Fibroblast of lung (primary cell): ENCODE measurements at regions not wholly inside any gene's neighbourhood (a gene's known extent, or its start where the extent isn't known, plus 50 kb on each side); places are given as distances from the start of the nearest gene placed in this dataset.

ENCODE experiments used
- DNase-seq, 2 donors: peaks; one replicate each; pipeline versions ENCODE4 v3.0.0 to v3.0.0-alpha.2; 2010; ENCODE audit warnings: low read depth in 2 of 2
- H2AFZ ChIP-seq: 2 replicates; pipeline ENCODE4 v1.5.1; 2012; ENCODE audit warnings: low read length, control low read depth, inconsistent platforms
- H3K27ac ChIP-seq: 2 replicates; pipeline ENCODE4 v1.5.1; 2011; ENCODE audit warnings: low read length, control low read depth; ENCODE audit not compliant: insufficient read depth
- H3K27me3 ChIP-seq: 2 replicates; pipeline ENCODE4 v1.5.1; 2011; ENCODE audit warnings: mild to moderate bottlenecking, low read length; ENCODE audit not compliant: control insufficient read depth, insufficient read depth
- H3K36me3 ChIP-seq: 2 replicates; pipeline ENCODE4 v1.5.1; 2011; ENCODE audit warnings: low read length; ENCODE audit not compliant: control insufficient read depth, insufficient read depth
- H3K4me1 ChIP-seq: 2 replicates; pipeline ENCODE4 v1.5.1; 2011; ENCODE audit warnings: low read length; ENCODE audit not compliant: control insufficient read depth, insufficient read depth; ENCODE audit errors: extremely low read depth
- H3K4me2 ChIP-seq: 2 replicates; pipeline ENCODE4 v1.5.1; 2011; ENCODE audit warnings: low read length, control low read depth; ENCODE audit not compliant: insufficient read depth; ENCODE audit errors: extremely low read depth
- H3K4me3 ChIP-seq, 4 experiments: fragments of 200-600 bp in 1 of 4; sonication (generic) in 1 of 4; replicated peaks in 1 of 4; 2 replicates each; pipeline ENCODE4 v1.5.1; 2011 to 2016; ENCODE audit warnings: low read length in 4 of 4, low read depth in 3 of 4, mild to moderate bottlenecking in 3 of 4, control low read depth in 2 of 4, inconsistent platforms in 1 of 4, mixed read lengths in 1 of 4; ENCODE audit not compliant: insufficient read depth in 1 of 4; ENCODE audit errors: control extremely low read depth in 1 of 4
- H3K79me2 ChIP-seq: 2 replicates; pipeline ENCODE4 v1.5.1; 2012; ENCODE audit warnings: mild to moderate bottlenecking, low read length, inconsistent platforms; ENCODE audit not compliant: control insufficient read depth, insufficient read depth
- H3K9ac ChIP-seq: 2 replicates; pipeline ENCODE4 v1.5.1; 2011; ENCODE audit warnings: mild to moderate bottlenecking, low read length, control low read depth; ENCODE audit not compliant: insufficient read depth
- H3K9me3 ChIP-seq: 2 replicates; pipeline ENCODE4 v1.5.1; 2012; ENCODE audit warnings: low read depth, low read length; ENCODE audit not compliant: control insufficient read depth, insufficient read depth
- H4K20me1 ChIP-seq: 2 replicates; pipeline ENCODE4 v1.5.1; 2011; ENCODE audit warnings: low read length; ENCODE audit not compliant: control insufficient read depth, insufficient read depth; ENCODE audit errors: extremely low read depth
- EZH2 ChIP-seq: IDR thresholded peaks from 2 replicates; pipeline ENCODE4 v1.5.1; 2012; ENCODE audit warnings: low read length, control low read depth, mild to moderate bottlenecking; ENCODE audit errors: missing control alignments
- TF ChIP-seq, protein P1 (sequence below), 2 donors: IDR thresholded peaks in 1 of 2; conservative IDR thresholded peaks in 1 of 2; 1 replicate in 1 of 2; 2 replicates in 1 of 2; pipeline ENCODE4 v1.5.1; 2011 to 2012; ENCODE audit warnings: low read length in 2 of 2, control low read depth in 1 of 2, inconsistent platforms in 1 of 2, low read depth in 1 of 2, mild to moderate bottlenecking in 1 of 2

DNA sequence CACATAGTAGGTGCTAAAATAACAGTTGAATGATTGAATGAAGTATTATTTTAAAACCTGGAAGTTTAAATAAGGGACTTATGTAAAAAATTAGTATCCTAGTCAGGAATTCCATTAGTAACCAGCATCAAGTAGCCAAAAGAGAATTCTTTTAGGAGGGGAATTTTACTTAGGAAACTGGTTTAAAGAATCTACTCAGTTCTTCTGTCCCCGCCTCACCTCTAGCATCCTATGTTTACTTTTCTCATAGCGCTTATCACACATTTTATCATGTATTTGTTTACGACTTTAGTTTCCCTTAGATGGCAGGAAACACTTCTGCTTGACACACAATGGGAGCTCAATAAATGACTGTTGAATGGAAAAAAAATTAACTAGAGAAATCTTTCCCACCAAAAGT lies 229.0 kb downstream of the KLF5 start:
- H3K4me1 ChIP-seq, result no peaks in the 10 kb centered on the region
- H3K9me3 ChIP-seq, result no peaks in the 10 kb centered on the region
- H4K20me1 ChIP-seq, result no peaks in the 10 kb centered on the region
- no peak overlapping the region for H3K9ac ChIP-seq
- H2AFZ ChIP-seq, result no peak overlapping the region
- no peaks in the 10 kb centered on the region for H3K27me3 ChIP-seq
- no peak overlapping the region for H3K4me2 ChIP-seq
- no peak for DNase-seq
- H3K27ac ChIP-seq, result no peak overlapping the region
- H3K79me2 ChIP-seq, result no peaks in the 10 kb centered on the region
- TF ChIP-seq, protein P1, sequence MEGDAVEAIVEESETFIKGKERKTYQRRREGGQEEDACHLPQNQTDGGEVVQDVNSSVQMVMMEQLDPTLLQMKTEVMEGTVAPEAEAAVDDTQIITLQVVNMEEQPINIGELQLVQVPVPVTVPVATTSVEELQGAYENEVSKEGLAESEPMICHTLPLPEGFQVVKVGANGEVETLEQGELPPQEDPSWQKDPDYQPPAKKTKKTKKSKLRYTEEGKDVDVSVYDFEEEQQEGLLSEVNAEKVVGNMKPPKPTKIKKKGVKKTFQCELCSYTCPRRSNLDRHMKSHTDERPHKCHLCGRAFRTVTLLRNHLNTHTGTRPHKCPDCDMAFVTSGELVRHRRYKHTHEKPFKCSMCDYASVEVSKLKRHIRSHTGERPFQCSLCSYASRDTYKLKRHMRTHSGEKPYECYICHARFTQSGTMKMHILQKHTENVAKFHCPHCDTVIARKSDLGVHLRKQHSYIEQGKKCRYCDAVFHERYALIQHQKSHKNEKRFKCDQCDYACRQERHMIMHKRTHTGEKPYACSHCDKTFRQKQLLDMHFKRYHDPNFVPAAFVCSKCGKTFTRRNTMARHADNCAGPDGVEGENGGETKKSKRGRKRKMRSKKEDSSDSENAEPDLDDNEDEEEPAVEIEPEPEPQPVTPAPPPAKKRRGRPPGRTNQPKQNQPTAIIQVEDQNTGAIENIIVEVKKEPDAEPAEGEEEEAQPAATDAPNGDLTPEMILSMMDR (conservative IDR thresholded peaks at IDR 0.05 in 1 of 2, IDR thresholded peaks at IDR 0.05 in 1 of 2; ENCODE audit: low read depth in 1 of 2, low read length in 2 of 2), result no peak
- TF ChIP-seq EZH2, result no peak
- no peaks in the 10 kb centered on the region for H3K36me3 ChIP-seq
- H3K4me3 ChIP-seq, result no peak overlapping the region

DNA sequence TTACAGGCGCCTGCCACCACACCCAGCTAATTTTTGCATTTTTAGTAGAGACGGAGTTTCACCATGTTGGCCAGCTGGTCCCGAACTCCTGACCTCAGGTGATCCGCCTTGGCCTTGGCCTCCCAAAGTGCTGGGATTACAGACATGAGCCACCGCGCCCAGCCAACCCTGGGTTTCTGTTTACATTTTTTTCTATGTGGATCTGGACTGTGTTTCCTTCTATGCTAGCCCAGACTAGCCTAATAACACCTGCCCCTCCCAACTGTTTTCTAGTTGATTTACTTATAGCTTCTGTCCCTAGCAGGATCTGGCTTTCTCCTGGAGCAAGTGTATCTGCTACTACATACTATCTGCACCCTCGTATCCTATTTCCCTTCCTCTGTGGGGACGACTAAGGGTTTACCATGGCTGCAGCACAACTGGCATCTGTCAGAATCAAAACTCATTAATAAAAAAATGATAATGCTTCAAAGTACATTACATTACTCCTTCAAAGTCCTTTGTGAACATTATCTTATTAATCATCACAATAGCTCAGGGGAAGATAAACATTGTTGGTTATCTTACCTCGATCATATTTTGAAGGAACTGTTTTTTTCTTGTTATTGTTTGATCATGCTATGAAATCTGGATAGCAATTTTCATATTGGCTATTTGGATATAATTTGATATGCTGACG lies 228.3 kb downstream of the KLF5 start:
- Histone ChIP-seq H3K79me2 (no peaks in the 10 kb centered on the region), H3K4me3 (no peak overlapping the region), H3K27ac (no peak overlapping the region), H2AFZ (no peak overlapping the region), H3K9ac (no peak overlapping the region), H3K36me3 (no peaks in the 10 kb centered on the region), H3K4me1 (no peaks in the 10 kb centered on the region), H3K9me3 (no peaks in the 10 kb centered on the region), H4K20me1 (no peaks in the 10 kb centered on the region), H3K4me2 (no peak overlapping the region), H3K27me3 (no peaks in the 10 kb centered on the region)
- TF ChIP-seq EZH2, result no peak
- TF ChIP-seq, protein P1 (conservative IDR thresholded peaks at IDR 0.05 in 1 of 2, IDR thresholded peaks at IDR 0.05 in 1 of 2; ENCODE audit: low read depth in 1 of 2, low read length in 2 of 2), result no peak
- DNase-seq, result no peak

DNA sequence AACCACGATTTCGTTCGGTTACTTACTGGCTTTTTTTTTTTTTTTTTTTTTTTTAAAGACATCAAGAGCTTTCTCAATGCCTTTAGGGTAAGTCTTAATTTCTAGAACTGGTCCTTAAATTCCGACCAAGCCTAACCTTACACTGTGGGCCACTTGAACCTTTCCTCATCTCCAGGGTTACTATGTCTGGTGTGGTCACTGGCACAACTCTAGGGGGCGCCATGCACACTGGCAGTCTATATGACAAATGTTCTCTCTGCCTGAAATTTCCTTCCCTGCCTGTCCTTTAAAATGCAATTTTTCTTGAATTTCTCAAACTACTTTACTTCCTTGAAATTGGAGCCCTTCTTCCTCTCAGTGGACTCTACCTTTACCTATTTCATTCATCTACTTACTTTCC lies 227.4 kb downstream of the KLF5 start:
- Histone ChIP-seq H3K36me3 (no peaks in the 10 kb centered on the region), H2AFZ (no peak overlapping the region), H3K9ac (no peak overlapping the region), H3K27me3 (no peaks in the 10 kb centered on the region), H3K4me3 (no peak overlapping the region), H4K20me1 (no peaks in the 10 kb centered on the region), H3K27ac (no peak overlapping the region), H3K4me2 (no peak overlapping the region), H3K9me3 (no peaks in the 10 kb centered on the region), H3K4me1 (no peaks in the 10 kb centered on the region), H3K79me2 (no peaks in the 10 kb centered on the region)
- no peak for DNase-seq
- TF ChIP-seq, protein P1 (conservative IDR thresholded peaks at IDR 0.05 in 1 of 2, IDR thresholded peaks at IDR 0.05 in 1 of 2; ENCODE audit: low read depth in 1 of 2, low read length in 2 of 2), result no peak
- TF ChIP-seq EZH2, result no peak
